ENCODE measurements at regions not wholly inside any gene's neighbourhood (a gene's known extent, or its start where the extent isn't known, plus 50 kb on each side); places are given as distances from the start of the nearest gene placed in this dataset.
"Not testable (repeated sequence)": the region's sequence is repeated elsewhere in the genome, so short reads cannot be mapped to it uniquely, and the experiment has no call there.

DNA sequence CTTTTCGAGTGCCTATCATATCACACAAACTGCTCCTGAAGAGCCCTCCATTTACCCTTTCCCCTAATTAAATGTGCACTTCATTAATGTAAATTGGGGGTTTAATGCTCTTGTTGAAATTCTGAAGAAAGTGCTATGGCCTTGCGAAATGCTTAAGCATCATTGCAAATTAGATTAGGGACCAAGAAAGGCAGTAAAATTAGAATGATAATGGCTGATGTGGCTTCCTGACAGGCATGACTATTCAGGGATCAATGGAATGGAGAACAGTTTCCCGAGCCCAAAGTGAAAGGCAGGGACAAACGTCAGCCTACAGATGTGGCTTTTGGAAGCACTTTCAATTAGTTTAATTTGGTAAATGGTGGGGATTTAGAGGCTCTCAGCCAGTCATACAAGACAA lies 120.1 kb downstream of the NKX6-1 start:
- DNase-seq, result no peak

DNA sequence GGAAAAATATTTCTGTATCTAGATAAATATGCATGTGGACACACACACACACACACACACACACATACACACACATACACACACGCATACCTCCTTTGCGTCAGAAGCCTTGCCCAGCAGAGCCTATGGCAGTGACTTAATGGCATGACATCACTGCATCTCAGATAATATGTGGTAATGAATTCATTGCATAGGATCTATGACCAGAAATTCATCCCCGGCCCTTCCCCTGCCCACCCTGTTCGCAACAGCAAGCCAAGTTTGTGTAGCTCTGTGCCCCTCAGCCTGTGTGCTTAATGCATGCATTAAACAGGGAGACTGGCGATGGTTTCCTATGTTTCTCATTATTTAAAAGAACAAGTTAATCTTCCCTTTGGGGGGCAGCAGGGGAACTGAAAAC lies 120.7 kb downstream of the NKX6-1 start:
- DNase-seq, result no peak

- DNase-seq, result no peak
Measured at GRCh38 chr4:84366907-84367306, 132.2 kb downstream of the NKX6-1 start.

GRCh38 chr4:84366161-84366560 lies 132.9 kb downstream of the NKX6-1 start:
- no peak for DNase-seq

GRCh38 chr4:84362896-84363655 lies 136.0 kb downstream of the NKX6-1 start:
- no peak for DNase-seq

DNA sequence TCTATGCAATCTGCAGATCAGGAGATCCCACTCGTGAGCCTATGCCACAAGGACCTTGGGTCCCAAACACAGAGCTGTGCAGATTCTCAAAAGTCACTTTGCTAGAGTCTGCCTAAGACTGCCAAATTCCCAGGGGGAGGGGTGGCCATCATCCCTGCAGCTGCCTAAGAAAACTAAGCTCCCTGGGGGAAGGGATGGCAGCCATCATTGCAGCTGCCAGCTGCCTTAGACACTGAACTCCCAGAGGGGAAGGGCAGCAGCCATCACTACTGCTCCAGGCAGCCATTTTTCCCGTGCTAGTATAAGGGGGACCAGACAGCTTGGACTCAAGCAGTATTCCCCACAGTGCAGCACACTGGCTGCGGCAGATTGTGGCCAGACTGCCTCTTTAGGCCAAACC lies 156.9 kb downstream of the NKX6-1 start:
- no peak for DNase-seq

DNA sequence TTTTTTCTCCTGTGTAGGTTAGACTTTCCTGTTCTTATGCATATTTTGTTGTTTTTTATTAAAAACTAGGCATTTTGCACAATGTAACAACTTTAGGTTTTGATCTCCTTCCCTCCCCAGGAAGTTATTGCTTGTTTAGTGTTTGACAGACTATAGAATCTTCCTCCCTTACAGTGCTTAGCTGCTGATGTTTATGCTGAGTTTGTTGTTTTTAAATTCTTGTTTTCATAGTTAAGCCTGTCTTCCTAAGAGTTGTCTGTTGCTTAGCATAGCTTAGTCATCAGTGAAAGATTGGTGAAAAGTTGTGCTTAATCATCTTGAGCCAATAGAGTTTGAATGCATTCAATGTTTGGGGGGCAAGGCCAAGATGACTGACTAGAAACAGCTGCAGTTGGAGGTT lies 157.5 kb downstream of the NKX6-1 start:
- DNase-seq, result no peak

- no peak for DNase-seq
Measured at GRCh38 chr4:84338367-84338766, 160.7 kb downstream of the NKX6-1 start.

DNA sequence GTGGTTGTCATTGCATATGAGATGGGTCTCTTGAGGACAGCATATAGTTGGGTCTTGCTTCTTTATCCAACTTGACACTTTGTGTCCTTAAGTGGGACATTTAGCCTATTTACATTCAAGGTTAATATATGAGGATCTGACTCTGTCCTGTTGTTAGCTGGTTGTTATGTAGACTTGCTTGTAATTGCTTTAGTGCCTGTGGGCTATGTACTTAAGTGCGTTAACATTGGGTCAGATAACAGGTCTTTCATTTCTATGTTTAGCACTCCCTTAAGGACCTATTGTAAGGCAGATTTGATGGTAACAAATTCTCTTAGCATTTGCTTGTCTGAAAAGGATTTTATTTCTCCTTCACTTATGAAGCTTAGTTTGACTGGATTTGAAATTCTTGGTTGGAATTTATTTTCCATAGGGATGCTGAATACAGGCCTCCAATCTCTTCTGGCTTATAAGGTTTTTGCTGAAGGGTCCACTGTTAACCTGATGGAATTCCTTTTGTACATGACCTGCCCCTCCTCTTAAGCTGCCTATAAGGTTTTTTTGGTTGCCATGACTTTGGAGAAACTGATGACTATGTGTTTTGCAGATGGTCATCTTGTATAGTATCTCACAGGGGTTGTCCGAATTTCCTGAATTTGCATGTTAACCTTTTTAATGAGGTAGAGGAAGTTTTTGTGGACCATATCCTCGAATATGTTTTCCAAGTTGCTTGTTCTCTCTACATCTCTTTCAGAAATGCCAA lies 162.0 kb downstream of the NKX6-1 start:
- DNase-seq, result no peak

- no peak for DNase-seq
Measured at GRCh38 chr4:84327526-84327925, 171.6 kb downstream of the NKX6-1 start.

DNA sequence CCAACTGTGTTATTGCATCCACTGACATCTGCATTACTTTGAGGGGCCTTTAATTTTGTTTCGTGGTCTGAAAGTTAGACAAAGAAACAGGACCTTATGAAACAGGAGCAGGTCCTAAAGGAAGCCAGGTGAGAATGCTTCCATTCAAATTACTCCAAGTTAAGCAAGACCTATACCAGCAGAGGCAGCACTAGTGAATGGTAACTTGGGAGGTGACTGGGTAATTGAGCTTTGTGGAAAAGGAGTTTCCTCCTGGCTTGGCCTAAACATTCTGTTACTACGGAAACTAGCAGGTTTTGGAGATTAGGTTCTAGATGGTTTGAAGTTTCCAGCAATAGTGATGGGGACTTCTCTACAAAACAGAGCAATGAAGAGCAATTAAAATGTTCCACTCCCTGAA lies 173.5 kb downstream of the NKX6-1 start:
- no peak for DNase-seq

GRCh38 chr4:84324303-84325245 lies 174.5 kb downstream of the NKX6-1 start:
- DNase-seq, result no peak

DNA sequence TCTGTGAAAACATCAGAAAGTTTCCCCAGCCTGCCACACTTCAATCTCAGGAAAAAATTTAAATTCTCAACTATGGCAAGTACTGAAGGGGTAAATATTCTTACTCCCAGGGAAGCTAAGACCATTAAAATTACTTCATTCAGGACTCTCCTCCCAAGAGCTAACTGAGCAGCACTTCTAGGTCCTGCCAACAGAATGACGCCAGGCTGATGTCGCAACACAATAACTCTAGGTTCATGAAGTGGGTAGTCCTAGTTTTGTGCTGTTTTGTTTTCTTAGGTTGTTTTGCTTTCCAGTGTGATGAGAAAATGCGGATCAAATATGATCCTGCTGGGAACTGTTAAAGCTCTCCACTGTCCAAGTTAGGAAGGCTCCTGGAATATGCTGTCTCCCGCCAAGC lies 180.0 kb downstream of the NKX6-1 start:
- no peak for DNase-seq

- no peak for DNase-seq
Measured at GRCh38 chr4:84317513-84317912, 181.6 kb downstream of the NKX6-1 start.

- DNase-seq, result no peak
Measured at GRCh38 chr4:84312426-84313012, 186.6 kb downstream of the NKX6-1 start.

DNA sequence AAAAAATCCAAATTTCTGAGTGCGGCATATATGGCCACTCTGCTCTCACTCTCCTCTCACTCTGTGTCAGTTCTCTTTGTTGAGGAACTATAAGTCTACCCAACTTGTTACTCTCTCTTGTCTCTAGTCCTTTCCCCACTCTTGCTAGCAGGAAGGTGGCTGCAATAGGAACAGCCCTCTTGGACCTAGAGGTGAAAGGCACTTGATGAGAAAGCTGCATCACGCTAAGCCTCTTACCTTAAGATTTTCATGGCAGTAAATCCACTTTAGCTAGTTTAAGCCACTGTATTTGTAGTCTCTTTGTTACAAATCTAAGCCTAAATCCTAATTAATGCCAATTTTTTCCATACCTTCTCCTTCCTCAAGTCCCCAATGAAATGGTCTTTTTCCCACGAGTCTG lies 189.9 kb downstream of the NKX6-1 start:
- no peak for DNase-seq

DNA sequence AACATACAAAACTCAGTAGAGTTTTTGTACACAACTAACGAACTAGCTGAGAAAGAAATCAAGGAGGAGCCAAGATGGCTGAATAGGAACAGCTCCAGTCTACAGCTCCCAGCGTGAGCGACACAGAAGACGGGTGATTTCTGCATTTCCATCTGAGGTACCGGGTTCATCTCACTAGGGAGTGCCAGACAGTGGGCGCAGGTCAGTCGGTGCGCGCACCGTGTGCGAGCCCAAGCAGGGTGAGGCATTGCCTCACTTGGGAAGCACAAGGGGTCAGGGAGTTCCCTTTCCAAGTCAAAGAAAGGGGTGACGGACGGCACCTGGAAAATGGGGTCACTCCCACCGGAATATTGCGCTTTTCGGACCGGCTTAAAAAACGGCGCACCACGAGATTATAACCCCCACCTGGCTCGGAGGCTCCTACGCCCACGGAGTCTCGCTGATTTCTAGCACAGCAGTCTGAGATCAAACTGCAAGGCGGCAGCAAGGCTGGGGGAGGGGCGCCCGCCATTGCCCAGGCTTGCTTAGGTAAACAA lies 200.3 kb downstream of the NKX6-1 start:
- DNase-seq, result not testable (repeated sequence)

- no peak for DNase-seq
Measured at GRCh38 chr4:84298023-84298718, 200.9 kb downstream of the NKX6-1 start.

GRCh38 chr4:84291969-84292368 lies 207.1 kb downstream of the NKX6-1 start:
- no peak for DNase-seq

- no peak for DNase-seq
Measured at GRCh38 chr4:84286048-84286447, 213.0 kb downstream of the NKX6-1 start.

DNA sequence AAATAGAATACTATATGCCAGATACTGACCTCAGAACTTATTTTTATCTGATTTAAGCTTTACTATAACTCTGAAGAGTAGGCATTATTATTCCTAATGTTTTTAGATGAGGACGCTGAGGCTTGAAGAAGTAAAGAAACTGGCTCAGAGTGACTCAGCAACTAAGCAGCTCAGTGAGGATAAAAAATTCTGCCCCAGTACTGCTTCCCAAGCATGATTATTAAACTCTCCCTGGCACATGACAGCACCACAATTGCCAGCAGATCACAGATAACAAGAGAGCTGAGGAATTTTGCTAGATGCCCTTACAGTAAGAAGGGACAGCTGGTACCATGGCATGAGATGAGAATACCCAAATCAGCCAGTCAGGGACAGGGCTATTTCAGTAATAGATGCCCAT lies 219.4 kb downstream of the NKX6-1 start:
- no peak for DNase-seq

- DNase-seq, result no peak
Measured at GRCh38 chr4:84277923-84278322, 221.2 kb downstream of the NKX6-1 start.
